ENCODE measurements at regions not wholly inside any gene's neighbourhood (a gene's known extent, or its start where the extent isn't known, plus 50 kb on each side); places are given as distances from the start of the nearest gene placed in this dataset.

GRCh38 chr18:25469489-25469888 lies 117.5 kb upstream of the ZNF521 start:
- no peak for DNase-seq

DNA sequence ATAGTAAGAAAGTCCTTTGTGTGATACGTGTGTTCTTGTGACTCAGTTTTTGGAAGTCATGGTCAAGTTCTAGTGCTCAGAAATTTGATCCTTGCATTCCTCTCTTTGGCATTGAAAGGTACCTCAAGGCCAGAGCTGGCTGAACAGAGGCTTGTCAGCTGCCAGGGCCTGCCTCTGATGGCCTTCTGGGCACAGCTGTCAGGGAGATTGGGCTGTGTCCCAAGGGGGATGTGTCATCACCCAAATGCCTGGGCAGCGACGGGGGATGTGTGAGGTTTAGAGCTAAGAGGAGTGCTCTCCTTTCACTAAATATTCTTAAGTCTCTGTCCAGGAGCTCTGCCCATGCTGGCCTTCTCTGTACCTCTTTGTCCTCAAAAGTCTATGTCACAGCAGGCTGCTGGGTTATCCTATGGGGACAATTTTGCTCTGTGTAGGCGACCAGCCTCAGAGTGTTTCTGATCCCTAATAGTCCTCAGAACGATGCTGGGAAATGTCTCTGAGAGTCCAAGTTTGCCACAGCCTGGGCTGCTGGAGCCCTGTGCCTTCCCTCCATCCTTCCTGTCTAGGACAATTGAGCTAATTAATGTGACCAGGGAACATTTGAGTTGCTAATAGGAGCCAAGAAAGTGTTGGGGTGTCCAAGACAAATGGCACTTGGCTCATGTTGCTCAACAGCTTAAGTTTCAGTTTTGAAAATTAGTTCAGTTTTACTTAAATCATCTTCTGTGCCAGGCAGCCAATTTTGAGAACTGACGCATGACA lies 115.4 kb upstream of the ZNF521 start:
- no peak for DNase-seq

- no peak for DNase-seq
Observed at GRCh38 chr18:25465152-25465732, 113.3 kb upstream of the ZNF521 start.

GRCh38 chr18:25464227-25464626 lies 112.3 kb upstream of the ZNF521 start:
- no peak for DNase-seq

GRCh38 chr18:25463726-25464125 lies 111.8 kb upstream of the ZNF521 start:
- DNase-seq, result no peak

GRCh38 chr18:25459814-25460213 lies 107.8 kb upstream of the ZNF521 start:
- DNase-seq, result no peak

DNA sequence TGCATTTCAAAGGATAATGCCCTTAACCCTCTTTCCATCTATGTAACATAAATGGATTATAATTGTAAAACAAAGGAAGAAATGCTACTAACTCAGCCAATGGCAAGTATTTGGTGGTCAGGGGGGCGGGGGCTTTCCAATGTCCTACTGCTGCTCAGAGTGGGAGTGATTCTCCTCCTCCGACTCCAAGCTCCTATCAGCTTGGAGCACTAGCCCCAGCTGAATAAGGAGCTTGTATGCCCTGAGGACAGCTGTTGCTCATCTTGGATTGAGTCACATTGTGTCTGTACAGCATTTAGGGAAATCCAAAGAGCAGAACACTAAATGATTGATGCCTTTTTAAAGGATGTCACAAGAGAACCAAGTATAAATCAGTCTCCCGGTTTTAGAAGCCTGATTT lies 105.6 kb upstream of the ZNF521 start:
- no peak for DNase-seq

DNA sequence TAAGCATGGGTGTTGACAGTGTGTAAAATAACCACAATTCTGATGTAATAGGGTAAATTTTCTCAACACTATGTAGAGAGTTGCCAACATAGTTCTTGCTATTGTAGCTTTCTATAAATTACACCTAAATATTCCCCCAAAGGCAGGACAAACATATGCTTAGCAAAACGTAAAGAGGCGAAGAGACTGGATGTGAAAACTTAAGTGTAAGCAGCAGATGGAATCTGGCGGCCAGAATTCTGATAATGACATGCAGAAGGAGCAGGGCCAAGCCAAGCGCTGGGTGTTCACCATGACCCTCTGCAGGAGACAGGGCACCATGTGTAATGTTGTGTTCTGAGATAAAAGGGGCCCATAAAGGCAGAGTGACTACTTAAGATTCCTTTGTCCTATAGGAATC lies 105.2 kb upstream of the ZNF521 start:
- no peak for DNase-seq

DNA sequence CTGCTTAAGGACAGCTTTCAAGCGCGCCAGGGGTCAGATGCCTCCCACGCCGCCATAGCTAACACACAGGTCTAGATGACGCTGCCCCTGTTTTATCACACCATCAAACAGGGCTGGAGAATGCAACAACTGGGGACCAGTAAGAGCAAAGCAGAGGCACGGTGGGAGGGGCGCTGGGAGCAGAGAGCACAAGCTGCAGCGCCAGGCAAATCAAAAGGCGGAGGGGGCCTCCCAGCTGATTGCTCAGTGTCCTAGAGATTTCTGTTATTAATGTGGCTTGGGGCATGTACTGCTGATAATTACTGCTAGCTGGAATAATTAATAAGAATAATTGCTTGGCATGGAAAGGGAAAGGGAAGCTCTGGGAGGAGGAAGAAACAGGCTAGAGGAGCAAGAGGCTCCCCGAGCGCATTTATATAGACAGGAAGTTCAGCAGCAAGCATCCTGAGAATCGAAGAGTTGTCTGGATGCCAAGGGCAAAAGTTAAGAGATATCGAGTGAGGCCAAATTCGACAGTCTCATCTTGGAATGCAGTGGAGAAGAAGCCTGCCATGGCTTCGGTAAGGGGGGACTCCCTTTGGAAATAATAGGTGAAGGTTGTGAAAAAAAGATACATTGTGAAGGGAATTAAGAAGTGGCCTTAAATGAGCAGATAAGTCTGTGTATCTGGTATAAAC lies 104.5 kb upstream of the ZNF521 start:
- DNase-seq, result no peak

DNA sequence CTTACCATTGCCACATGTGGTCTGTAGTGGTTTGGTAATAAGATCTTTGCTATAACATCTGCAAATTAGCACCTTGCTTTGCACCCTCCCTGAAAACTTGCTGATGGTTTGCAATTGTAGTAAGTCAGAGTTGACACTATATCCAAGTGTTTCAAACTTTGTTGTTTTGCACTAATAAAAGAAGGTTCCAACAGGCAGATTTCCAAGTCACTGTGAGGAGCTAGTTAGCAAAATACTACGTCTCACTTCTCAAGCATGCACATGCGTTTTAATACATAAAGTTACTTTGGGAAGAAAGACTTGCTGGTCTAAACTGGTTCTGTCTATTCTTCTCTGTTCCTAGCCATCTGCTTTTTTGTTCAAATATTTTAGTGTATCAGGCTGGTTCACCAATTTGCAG lies 103.7 kb upstream of the ZNF521 start:
- DNase-seq, result no peak

DNA sequence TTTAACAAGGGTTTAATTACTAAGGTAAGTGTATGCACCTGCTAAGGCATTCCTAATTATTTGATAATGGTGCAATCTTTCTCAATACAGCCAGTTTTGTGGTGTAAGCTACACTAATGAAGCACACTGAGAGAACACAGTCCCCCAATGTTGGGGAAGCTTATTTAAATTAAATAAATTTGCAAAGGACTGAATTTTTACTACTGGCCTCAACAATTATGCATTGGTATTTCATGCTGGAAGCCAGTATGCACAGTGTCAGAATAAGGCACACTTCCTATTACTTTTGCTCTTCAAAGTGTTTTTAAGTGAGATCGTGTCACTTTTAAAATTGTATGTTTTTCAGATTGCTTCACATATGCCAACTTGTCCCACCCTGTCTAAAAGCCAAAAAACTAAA lies 103.2 kb upstream of the ZNF521 start:
- no peak for DNase-seq

DNA sequence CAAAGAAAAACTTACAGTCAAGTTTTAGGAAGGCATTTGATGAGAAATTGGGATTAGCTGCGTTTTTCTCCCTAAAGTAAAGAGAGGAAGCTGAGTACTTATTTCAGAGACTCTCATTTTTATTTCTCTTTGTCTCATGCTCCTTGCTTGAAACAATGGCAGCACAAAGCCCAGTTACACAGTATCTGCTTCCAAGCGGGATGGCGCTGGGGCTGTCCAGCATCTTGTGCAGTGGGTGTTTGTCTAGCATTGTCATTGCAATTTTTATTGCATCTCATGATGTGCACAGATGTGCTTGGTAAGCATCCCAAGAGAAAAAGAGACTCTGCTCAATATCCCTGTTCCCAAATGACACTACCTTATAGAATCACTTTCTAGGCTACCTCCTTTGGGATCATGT lies 102.8 kb upstream of the ZNF521 start:
- DNase-seq, result no peak

DNA sequence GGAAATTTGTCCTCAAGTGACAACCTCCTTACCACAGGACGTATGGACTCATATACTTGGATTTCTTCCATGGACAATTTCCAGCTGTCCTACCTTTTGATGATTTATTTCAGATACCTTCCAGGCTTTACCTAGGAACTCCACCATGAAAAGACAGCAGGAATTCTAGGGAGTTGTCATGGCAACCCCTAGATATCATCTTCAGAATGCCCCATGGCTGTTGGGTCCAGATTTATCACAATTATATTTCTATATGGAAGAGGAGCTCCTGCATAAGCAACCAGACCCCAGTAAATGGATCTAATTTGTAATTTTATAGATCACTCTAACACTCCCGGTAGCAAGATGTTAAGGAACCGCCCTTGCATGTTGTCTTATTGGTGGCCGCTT lies 102.3 kb upstream of the ZNF521 start:
- no peak for DNase-seq

GRCh38 chr18:25453556-25454269 lies 101.7 kb upstream of the ZNF521 start:
- DNase-seq, result no peak

- no peak for DNase-seq
Observed at GRCh38 chr18:25451077-25451658, 99.2 kb upstream of the ZNF521 start.

GRCh38 chr18:25449046-25449445 lies 97.1 kb upstream of the ZNF521 start:
- DNase-seq, result no peak

- no peak for DNase-seq
Observed at GRCh38 chr18:25446972-25447371, 95.0 kb upstream of the ZNF521 start.

GRCh38 chr18:25445430-25445829 lies 93.5 kb upstream of the ZNF521 start:
- DNase-seq, result no peak

DNA sequence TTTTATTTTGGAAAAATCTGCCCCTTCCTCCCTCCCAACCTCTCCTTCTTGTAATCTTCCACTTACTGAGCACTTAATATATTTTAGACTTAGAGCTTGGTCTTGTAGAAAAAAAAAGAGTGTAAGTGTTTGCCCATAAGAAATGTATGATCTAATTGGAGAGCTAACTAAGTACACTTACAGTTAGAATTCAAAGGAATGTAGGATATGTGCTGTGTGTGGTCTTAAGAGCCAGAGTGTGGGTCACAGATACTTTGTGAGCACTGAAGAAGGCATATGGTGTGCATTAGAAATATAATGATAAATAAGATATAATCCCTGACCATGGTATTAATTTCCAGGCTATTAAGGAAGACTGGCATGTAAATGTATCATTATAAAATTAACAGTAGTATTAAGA lies 91.8 kb upstream of the ZNF521 start:
- DNase-seq, result no peak

DNA sequence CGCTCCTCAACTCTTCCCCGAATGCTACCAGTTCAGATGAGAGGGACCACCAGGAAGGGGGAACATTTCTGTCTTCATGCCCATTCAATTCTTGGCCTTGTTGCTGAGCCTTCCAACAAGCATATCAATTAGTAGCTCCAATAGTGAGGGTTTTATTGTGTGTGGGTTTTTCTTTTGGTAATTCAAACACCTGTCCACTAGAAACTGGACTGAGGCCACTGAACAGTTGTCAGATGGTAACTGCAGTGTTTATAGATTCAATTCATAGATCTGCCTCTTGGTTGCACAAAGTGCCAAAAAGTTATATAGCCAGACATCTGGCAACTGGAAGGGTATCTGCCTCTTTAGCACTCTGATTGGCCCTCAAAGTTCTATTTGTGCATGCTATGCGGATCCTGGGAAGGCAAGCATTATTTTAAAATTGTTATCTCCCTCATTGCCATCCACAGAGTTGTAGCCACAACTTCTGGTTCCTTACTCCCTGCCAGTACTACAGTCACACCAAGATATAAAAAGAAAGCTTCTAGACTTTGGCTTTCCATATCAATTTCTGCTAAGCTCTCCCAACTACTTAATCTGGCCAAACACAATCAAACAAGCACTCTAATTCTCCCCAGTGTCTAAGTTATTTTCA lies 83.3 kb upstream of the ZNF521 start:
- DNase-seq, result no peak

- DNase-seq, result no peak
Observed at GRCh38 chr18:25434745-25435144, 82.8 kb upstream of the ZNF521 start.

DNA sequence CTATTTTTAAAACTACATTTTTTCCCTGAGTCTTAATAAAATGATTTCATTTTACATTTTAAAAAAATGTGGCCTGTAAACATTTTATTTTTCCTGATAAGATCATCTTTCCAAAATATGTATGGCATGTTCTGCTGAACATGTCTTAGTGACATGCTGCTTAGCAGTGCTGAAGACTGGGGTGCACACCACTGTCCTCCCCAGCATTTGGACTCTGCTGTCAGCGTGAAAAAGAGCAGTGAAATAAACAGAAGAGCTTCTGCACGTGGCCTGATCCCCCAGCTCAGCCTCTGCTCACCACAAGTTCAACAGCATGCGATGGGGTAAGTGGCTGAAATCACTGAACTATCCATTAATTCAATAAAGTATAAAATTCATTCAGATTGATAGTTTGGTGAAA lies 81.6 kb upstream of the ZNF521 start:
- no peak for DNase-seq

DNA sequence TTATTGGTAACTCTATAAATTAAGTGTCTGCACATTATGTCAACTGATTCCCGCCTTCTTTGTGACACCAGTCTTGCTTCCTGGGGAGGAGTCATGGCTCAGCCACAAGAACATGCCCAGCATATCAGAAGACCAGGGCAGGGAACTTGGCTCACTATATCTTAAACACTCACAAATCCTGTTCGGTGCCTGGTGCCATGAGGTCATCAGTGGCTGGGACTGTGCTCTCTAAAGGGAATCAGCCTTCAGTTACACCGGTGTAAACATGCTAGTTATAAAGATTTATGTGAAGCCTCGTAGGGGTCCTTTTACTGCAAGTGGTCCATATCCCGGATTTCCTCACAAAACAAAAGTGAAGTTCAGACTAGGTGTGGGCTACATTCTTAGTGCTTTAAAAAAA lies 73.1 kb upstream of the ZNF521 start:
- no peak for DNase-seq

Measured in activated CD8-positive, alpha-beta memory T cell treated with anti-CD3 and anti-CD28 coated beads, Interleukin-2, amount 50 U/mL, for 4 hours (primary cell).